Neural crest cell (in vitro differentiated cells): ENCODE measurements at regions not wholly inside any gene's neighbourhood (a gene's known extent, or its start where the extent isn't known, plus 50 kb on each side); places are given as distances from the start of the nearest gene placed in this dataset.

Experiments
- DNase-seq: peaks from one replicate; pipeline ENCODE4 v3.0.0; 2021; ENCODE audit warnings: low read depth, mixed read lengths, low spot score
- H3K27ac Mint-ChIP-seq: one replicate; pipeline ENCODE4 v1.8.0; 2021; ENCODE audit warnings: mild to moderate bottlenecking, mixed read lengths; ENCODE audit not compliant: unreplicated experiment
- H3K27me3 Mint-ChIP-seq: 2 replicates; pipeline ENCODE4 v1.8.0; 2021; ENCODE audit warnings: low read depth, mild to moderate bottlenecking, mixed read lengths
- H3K36me3 Mint-ChIP-seq: 2 replicates; pipeline ENCODE4 v1.8.0; 2021; ENCODE audit warnings: low read depth, mild to moderate bottlenecking, mixed read lengths
- H3K4me1 Mint-ChIP-seq: 2 replicates; pipeline ENCODE4 v1.8.0; 2021; ENCODE audit warnings: mixed read lengths
- H3K4me3 Mint-ChIP-seq: one replicate; pipeline ENCODE4 v1.8.0; 2021; ENCODE audit warnings: mild to moderate bottlenecking, mixed read lengths
- H3K9me3 Mint-ChIP-seq: 2 replicates; pipeline ENCODE4 v1.8.0; 2021; ENCODE audit warnings: mixed read lengths
- TF ChIP-seq, protein P1 (sequence below): fragments of 200-600 bp; sonication (generic); conservative IDR thresholded peaks from 2 replicates; pipeline ENCODE4 v1.5.0; 2021; ENCODE audit warnings: antibody characterized with exemption, mild to moderate bottlenecking

DNA sequence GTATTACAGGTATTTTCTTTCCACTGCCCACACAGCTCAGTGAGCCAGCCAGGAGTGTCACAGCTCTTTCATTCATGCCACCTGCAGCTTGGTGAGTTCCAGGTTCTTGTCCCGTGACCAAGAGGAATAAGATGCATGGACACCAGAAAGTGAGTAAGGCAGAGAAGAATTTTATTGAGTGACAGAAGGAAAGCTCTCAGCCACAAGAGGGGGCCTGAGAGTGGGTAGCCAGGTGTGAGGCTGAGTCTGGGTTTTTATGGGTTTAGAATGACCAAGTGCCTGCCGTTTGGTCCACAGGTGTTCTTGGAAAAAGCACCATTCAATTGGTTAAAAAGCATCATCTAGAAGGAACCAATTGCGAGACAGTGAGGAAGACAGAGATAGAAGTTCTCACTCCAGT lies 1097.1 kb upstream of the SLC39A10 start:
- H3K27ac Mint-ChIP-seq = no peak overlapping the region
- H3K9me3 Mint-ChIP-seq = no peaks in the 10 kb centered on the region
- no peak overlapping the region for H3K4me3 Mint-ChIP-seq
- peaks cover 4% of the 10 kb centered on the region for H3K27me3 Mint-ChIP-seq
- H3K4me1 Mint-ChIP-seq = no peaks in the 10 kb centered on the region
- TF ChIP-seq, protein P1, sequence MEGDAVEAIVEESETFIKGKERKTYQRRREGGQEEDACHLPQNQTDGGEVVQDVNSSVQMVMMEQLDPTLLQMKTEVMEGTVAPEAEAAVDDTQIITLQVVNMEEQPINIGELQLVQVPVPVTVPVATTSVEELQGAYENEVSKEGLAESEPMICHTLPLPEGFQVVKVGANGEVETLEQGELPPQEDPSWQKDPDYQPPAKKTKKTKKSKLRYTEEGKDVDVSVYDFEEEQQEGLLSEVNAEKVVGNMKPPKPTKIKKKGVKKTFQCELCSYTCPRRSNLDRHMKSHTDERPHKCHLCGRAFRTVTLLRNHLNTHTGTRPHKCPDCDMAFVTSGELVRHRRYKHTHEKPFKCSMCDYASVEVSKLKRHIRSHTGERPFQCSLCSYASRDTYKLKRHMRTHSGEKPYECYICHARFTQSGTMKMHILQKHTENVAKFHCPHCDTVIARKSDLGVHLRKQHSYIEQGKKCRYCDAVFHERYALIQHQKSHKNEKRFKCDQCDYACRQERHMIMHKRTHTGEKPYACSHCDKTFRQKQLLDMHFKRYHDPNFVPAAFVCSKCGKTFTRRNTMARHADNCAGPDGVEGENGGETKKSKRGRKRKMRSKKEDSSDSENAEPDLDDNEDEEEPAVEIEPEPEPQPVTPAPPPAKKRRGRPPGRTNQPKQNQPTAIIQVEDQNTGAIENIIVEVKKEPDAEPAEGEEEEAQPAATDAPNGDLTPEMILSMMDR = no peak
- no peak for DNase-seq
- H3K36me3 Mint-ChIP-seq = no peaks in the 10 kb centered on the region

DNA sequence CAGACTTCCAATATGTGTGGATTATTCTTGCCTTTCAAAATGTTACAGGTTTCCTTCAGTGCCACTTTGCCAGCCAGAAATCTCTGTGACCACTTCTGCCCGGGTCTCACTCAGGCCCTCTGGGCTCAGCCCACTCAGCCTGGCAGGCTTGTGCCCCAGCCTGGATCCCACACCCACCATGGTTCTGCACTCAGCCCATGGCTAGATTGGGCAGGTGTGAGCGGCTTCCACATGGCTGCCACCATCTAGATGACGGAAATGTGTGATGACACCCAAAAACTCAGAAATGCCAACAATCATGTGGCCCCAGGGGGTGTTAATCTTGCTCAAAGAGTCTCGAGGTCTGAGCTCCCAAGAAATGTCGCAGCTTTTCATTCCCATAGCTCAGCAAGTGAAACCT lies 1097.5 kb upstream of the SLC39A10 start:
- Mint-ChIP-seq H3K27ac (no peak overlapping the region), H3K36me3 (no peaks in the 10 kb centered on the region), H3K4me1 (no peaks in the 10 kb centered on the region), H3K9me3 (no peaks in the 10 kb centered on the region), H3K4me3 (no peak overlapping the region), H3K27me3 (peaks cover 4% of the 10 kb centered on the region)
- TF ChIP-seq, protein P1 = no peak
- no peak for DNase-seq

DNA sequence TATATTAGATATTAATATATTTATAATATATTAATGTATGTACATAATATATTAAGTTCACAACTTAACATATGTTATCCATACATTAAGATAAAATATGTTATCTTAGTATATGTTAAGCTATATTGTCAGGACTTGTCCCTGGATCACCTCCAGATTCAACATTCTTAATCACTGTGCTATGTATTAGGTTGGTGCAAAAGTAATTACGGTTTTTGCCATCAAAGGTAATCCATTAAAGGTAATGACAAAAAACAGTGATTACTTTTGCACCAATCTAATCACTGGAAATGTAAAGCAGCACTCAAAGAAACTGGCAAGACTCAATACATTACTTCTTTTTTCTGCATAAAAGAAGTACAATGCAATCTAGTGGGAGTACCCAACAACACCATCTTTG lies 1099.0 kb upstream of the SLC39A10 start:
- Mint-ChIP-seq H3K4me1 (no peaks in the 10 kb centered on the region), H3K4me3 (no peak overlapping the region), H3K27ac (no peak overlapping the region), H3K36me3 (no peaks in the 10 kb centered on the region), H3K27me3 (peaks cover 5% of the 10 kb centered on the region), H3K9me3 (no peaks in the 10 kb centered on the region)
- DNase-seq = no peak
- TF ChIP-seq, protein P1 = no peak

DNA sequence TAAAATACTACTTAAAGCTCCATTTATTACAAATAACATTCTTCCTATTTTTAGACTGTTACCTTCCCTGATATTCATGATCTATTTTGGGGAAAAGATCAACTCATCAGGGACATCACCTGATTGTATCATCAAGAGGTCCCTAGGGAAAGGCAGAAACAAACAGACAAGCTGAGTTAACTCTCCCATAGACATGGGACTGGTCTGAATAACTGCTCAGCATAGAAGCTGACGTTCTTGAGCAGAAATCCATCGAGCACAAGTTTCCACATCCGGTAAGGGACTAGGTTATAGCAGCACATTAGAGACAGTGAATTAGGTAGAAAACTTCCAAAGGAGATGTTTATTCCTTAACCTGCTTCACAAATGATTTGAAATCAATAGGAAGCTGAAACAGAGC lies 1100.4 kb upstream of the SLC39A10 start:
- no peaks in the 10 kb centered on the region for H3K9me3 Mint-ChIP-seq
- no peak overlapping the region for H3K27ac Mint-ChIP-seq
- H3K36me3 Mint-ChIP-seq = no peaks in the 10 kb centered on the region
- TF ChIP-seq, protein P1 = no peak
- H3K4me3 Mint-ChIP-seq = no peak overlapping the region
- no peaks in the 10 kb centered on the region for H3K4me1 Mint-ChIP-seq
- H3K27me3 Mint-ChIP-seq = peaks cover 5% of the 10 kb centered on the region
- no peak for DNase-seq

DNA sequence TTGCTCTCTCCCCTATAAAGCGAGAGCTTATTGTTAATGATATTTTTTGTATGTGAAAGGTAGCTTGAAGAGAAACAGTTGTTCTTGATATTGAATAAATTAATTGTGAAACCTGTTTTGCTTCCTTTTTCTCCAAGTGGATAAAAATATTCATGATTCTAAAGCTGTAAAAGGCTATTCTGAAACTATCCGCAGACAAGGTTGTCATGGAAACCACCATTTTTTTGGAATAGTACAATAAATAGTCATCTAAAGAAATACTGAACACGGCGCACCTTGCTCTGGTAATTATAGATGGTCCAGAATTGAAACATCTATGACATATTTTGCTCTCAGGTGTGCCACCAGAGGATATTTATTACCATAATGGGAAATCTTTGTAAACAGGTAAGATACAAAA lies 1103.0 kb upstream of the SLC39A10 start:
- no peak for DNase-seq
- TF ChIP-seq, protein P1 = no peak
- no peaks in the 10 kb centered on the region for H3K9me3 Mint-ChIP-seq
- no peak overlapping the region for H3K27ac Mint-ChIP-seq
- H3K4me1 Mint-ChIP-seq = no peaks in the 10 kb centered on the region
- no peak overlapping the region for H3K4me3 Mint-ChIP-seq
- H3K36me3 Mint-ChIP-seq = no peaks in the 10 kb centered on the region
- H3K27me3 Mint-ChIP-seq = peaks cover 5% of the 10 kb centered on the region

DNA sequence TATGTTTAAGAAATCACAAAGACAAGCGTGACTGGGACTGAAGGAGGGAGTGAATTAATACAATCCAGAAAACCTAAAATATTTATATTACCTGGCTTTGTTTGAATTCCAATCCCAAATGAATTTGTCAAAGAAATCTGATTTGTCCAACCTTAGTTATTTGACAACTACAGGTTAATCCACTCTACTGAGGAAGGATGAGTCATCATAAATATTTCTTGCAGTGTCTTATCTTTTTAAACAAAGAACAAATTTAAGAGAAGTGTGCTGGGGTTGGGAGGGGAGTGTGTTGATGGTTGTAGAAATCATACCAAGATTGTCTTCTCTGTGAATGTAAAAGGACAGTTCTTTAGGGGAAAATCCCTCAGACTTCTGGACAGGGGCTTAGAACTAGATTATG lies 1106.3 kb upstream of the SLC39A10 start:
- TF ChIP-seq, protein P1 = no peak
- peaks cover 2% of the 10 kb centered on the region for H3K9me3 Mint-ChIP-seq
- H3K36me3 Mint-ChIP-seq = no peaks in the 10 kb centered on the region
- H3K4me3 Mint-ChIP-seq = no peak overlapping the region
- H3K27me3 Mint-ChIP-seq = peaks cover 5% of the 10 kb centered on the region
- DNase-seq = no peak
- no peaks in the 10 kb centered on the region for H3K4me1 Mint-ChIP-seq
- no peak overlapping the region for H3K27ac Mint-ChIP-seq
